GM13976 (cell line): ENCODE measurements at regions not wholly inside any gene's neighbourhood (a gene's known extent, or its start where the extent isn't known, plus 50 kb on each side); places are given as distances from the start of the nearest gene placed in this dataset.

Experiments
- DNase-seq: peaks from one replicate; pipeline ENCODE4 v3.0.0; 2012; ENCODE audit warnings: low spot score
- CTCF ChIP-seq: IDR thresholded peaks from 2 replicates; pipeline ENCODE4 v1.5.1; 2012; ENCODE audit warnings: borderline replicate concordance, mild to moderate bottlenecking; ENCODE audit not compliant: insufficient read depth; ENCODE audit errors: extremely low read depth, missing control alignments, control extremely low read depth
- in situ Hi-C: fragments of 300-500 bp; cut with MboI; formaldehyde crosslinking; loops from one replicate; pipeline ENCODE4 v1.12.0; 2022; ENCODE audit warnings: low sequenced_read_pairs, mixed read lengths, inconsistent platforms; ENCODE audit not compliant: unreplicated experiment

- DNase-seq: no peak
- in situ Hi-C loops: no loop called here
- TF ChIP-seq CTCF: no peak
Observed at GRCh38 chr5:163619273-163619934, 114.0 kb downstream of the MAT2B start.

GRCh38 chr5:163619951-163620350 is 114.5 kb downstream of the MAT2B start:
- TF ChIP-seq CTCF: no peak
- in situ Hi-C loops: no loop called here
- no peak for DNase-seq

GRCh38 chr5:163622799-163623198 is 117.4 kb downstream of the MAT2B start:
- TF ChIP-seq CTCF: no peak
- no peak for DNase-seq
- in situ Hi-C loops: no loop called here

GRCh38 chr5:163623524-163623923 is 118.1 kb downstream of the MAT2B start:
- no peak for TF ChIP-seq CTCF
- in situ Hi-C loops: no loop called here

GRCh38 chr5:163623986-163624385 is 118.6 kb downstream of the MAT2B start:
- in situ Hi-C loops: no loop called here
- TF ChIP-seq CTCF: no peak
- DNase-seq: no peak

More at GRCh38 chr5:163623524-163623923, 118.1 kb downstream of the MAT2B start:
- DNase-seq: no peak

GRCh38 chr5:163624431-163624830 is 119.0 kb downstream of the MAT2B start:
- in situ Hi-C loops: no loop called here
- no peak for TF ChIP-seq CTCF
- no peak for DNase-seq
